CD14-positive monocyte (primary cell): ENCODE measurements at regions not wholly inside any gene's neighbourhood (a gene's known extent, or its start where the extent isn't known, plus 50 kb on each side); places are given as distances from the start of the nearest gene placed in this dataset.

Source experiments
- DNase-seq, 3 donors: peaks; one replicate each; pipeline ENCODE4 v3.0.0-alpha.2; 2011 to 2022
- H2AFZ ChIP-seq: 2 replicates; pipeline ENCODE4 v1.6.0; 2012; ENCODE audit warnings: mild to moderate bottlenecking, low read depth, low read length, inconsistent platforms; ENCODE audit not compliant: insufficient read depth, poor library complexity, severe bottlenecking
- H3K27ac ChIP-seq, 2 donors: 1 replicate in 1 of 2; 2 replicates in 1 of 2; pipeline ENCODE4 v1.5.1; 2012 to 2013; ENCODE audit warnings: low read length in 2 of 2, control low read depth in 1 of 2, inconsistent platforms in 1 of 2, low read depth in 1 of 2, mild to moderate bottlenecking in 1 of 2
- H3K27me3 ChIP-seq, 2 donors: one replicate each; pipeline versions ENCODE4 v1.6.0 to v1.6.1; 2011 to 2013; ENCODE audit warnings: low read length in 2 of 2; ENCODE audit not compliant: control insufficient read depth in 2 of 2, insufficient read depth in 2 of 2
- H3K36me3 ChIP-seq, 2 donors: replicated peaks in 1 of 2; 1 replicate in 1 of 2; 2 replicates in 1 of 2; pipeline versions ENCODE4 v1.5.1 to v1.6.1; 2012 to 2013; ENCODE audit warnings: low read length in 2 of 2, control low read depth in 1 of 2, inconsistent platforms in 1 of 2, mild to moderate bottlenecking in 1 of 2; ENCODE audit not compliant: insufficient read depth in 2 of 2, control insufficient read depth in 1 of 2
- H3K4me1 ChIP-seq, 2 donors: 1 replicate in 1 of 2; 2 replicates in 1 of 2; pipeline versions ENCODE4 v1.5.1 to v1.6.1; 2012 to 2013; ENCODE audit warnings: low read length in 2 of 2, control low read depth in 1 of 2, inconsistent platforms in 1 of 2, mild to moderate bottlenecking in 1 of 2, moderate library complexity in 1 of 2; ENCODE audit not compliant: insufficient read depth in 2 of 2, control insufficient read depth in 1 of 2
- H3K4me2 ChIP-seq: replicated peaks from 2 replicates; pipeline ENCODE3; 2012; ENCODE audit warnings: low read length, moderate library complexity, mild to moderate bottlenecking; ENCODE audit not compliant: poor library complexity, severe bottlenecking; ENCODE audit errors: extremely low read depth
- H3K4me3 ChIP-seq, 3 experiments: fragments of 200-600 bp in 1 of 3; sonication (generic) in 1 of 3; replicated peaks in 1 of 3; 1 replicate in 2 of 3; 2 replicates in 1 of 3; pipeline ENCODE4 v1.5.1; 2011 to 2013; ENCODE audit warnings: low read length in 3 of 3, mild to moderate bottlenecking in 3 of 3, control low read depth in 2 of 3, low read depth in 2 of 3, inconsistent platforms in 1 of 3, moderate library complexity in 1 of 3
- H3K79me2 ChIP-seq: 2 replicates; pipeline ENCODE4 v1.6.0; 2012; ENCODE audit warnings: mild to moderate bottlenecking, control low read depth, inconsistent platforms, low read length, moderate library complexity; ENCODE audit not compliant: insufficient read depth
- H3K9ac ChIP-seq: 2 replicates; pipeline ENCODE4 v1.6.0; 2017; ENCODE audit warnings: low read length, mild to moderate bottlenecking; ENCODE audit not compliant: insufficient read depth, poor library complexity, severe bottlenecking
- H3K9me3 ChIP-seq, 2 donors: replicated peaks in 1 of 2; 1 replicate in 1 of 2; 2 replicates in 1 of 2; pipeline versions ENCODE4 v1.5.1 to v1.6.1; 2012 to 2013; ENCODE audit warnings: low read length in 2 of 2, control low read depth in 1 of 2; ENCODE audit not compliant: control insufficient read depth in 1 of 2, insufficient read depth in 1 of 2
- H4K20me1 ChIP-seq: 2 replicates; pipeline ENCODE4 v1.6.0; 2012; ENCODE audit warnings: mild to moderate bottlenecking, low read length, control low read depth, moderate library complexity; ENCODE audit not compliant: insufficient read depth
- H3K27ac Mint-ChIP-seq, 7 donors: one replicate each; pipeline ENCODE4 v1.8.0; 2020; ENCODE audit warnings: mild to moderate bottlenecking in 7 of 7, mixed read lengths in 7 of 7, moderate library complexity in 6 of 7, inconsistent platforms in 2 of 7
- H3K27me3 Mint-ChIP-seq, 3 donors: one replicate each; pipeline ENCODE4 v1.8.0; 2021 to 2022; ENCODE audit warnings: low read depth in 3 of 3, mild to moderate bottlenecking in 3 of 3, mixed read lengths in 3 of 3, moderate library complexity in 3 of 3, inconsistent platforms in 1 of 3
- H3K36me3 Mint-ChIP-seq, 2 donors: one replicate each; pipeline ENCODE4 v1.8.0; 2020; ENCODE audit warnings: mixed read lengths in 2 of 2, inconsistent platforms in 1 of 2, mild to moderate bottlenecking in 1 of 2
- H3K4me1 Mint-ChIP-seq: one replicate; pipeline ENCODE4 v1.8.0; 2020; ENCODE audit warnings: mild to moderate bottlenecking, mixed read lengths
- H3K4me3 Mint-ChIP-seq, 2 donors: one replicate each; pipeline ENCODE4 v1.8.0; 2020; ENCODE audit warnings: mild to moderate bottlenecking in 2 of 2, mixed read lengths in 2 of 2, moderate library complexity in 1 of 2
- H3K9me3 Mint-ChIP-seq, 7 donors: one replicate each; pipeline ENCODE4 v1.8.0; 2020 to 2022; ENCODE audit warnings: mixed read lengths in 7 of 7, mild to moderate bottlenecking in 6 of 7, moderate library complexity in 6 of 7, inconsistent platforms in 2 of 7
- WGBS: methylation state at CpG from one replicate; pipeline ENCODE4 v1.1.5; 2013; ENCODE audit warnings: missing lambda C conversion rate; ENCODE audit not compliant: insufficient coverage; 5-methylcytosine and 5-hydroxymethylcytosine counted together
- intact Hi-C, 2 donors: fragments of 100-400 bp; cut with micrococcal nuclease; formaldehyde crosslinking; loops; one replicate each; pipeline versions ENCODE4 v1.15.0 to v1.15.1; 2023
- TF ChIP-seq, protein P1 (sequence below): fragments of 200-600 bp; IDR thresholded peaks from one replicate; pipeline ENCODE4 v1.8.0; 2022; ENCODE audit warnings: antibody characterized with exemption, mild to moderate bottlenecking

DNA sequence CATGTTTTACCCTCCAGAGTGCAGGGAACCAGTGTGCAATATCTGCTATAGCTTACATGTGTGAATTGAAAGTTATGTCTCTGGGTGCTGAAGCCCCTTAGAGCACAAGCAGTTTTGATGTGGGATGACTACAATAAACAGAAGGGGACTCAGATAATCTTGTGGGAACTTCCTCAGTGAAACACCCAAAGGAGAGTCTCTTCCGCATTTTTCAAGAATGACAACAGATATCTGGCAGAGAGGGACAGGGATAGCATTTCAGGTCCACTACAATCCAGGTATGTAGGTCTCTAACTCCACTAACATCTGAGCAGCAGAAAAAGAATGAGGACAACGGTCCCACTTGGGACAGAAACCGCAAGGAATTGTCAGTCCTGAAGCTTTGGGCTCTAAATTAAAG lies 67.6 kb upstream of the PDE4B start:
- no peak overlapping the region for H3K4me3 Mint-ChIP-seq
- intact Hi-C loops: no loop called here
- Histone ChIP-seq H3K27ac (no peak overlapping the region), H3K79me2 (no peaks in the 10 kb centered on the region), H3K4me3 (no peak overlapping the region), H2AFZ (no peak overlapping the region), H3K4me2 (no peak overlapping the region), H3K9me3 (no peaks in the 10 kb centered on the region), H4K20me1 (no peaks in the 10 kb centered on the region), H3K36me3 (no peaks in the 10 kb centered on the region), H3K9ac (no peak overlapping the region), H3K4me1 (no peaks in the 10 kb centered on the region), H3K27me3 (no peaks in the 10 kb centered on the region)
- no peaks in the 10 kb centered on the region for H3K36me3 Mint-ChIP-seq
- H3K9me3 Mint-ChIP-seq: peaks cover 0 to 3% (median 0%) of the 10 kb centered on the region in 7 donors
- H3K4me1 Mint-ChIP-seq: no peaks in the 10 kb centered on the region
- TF ChIP-seq, protein P1, sequence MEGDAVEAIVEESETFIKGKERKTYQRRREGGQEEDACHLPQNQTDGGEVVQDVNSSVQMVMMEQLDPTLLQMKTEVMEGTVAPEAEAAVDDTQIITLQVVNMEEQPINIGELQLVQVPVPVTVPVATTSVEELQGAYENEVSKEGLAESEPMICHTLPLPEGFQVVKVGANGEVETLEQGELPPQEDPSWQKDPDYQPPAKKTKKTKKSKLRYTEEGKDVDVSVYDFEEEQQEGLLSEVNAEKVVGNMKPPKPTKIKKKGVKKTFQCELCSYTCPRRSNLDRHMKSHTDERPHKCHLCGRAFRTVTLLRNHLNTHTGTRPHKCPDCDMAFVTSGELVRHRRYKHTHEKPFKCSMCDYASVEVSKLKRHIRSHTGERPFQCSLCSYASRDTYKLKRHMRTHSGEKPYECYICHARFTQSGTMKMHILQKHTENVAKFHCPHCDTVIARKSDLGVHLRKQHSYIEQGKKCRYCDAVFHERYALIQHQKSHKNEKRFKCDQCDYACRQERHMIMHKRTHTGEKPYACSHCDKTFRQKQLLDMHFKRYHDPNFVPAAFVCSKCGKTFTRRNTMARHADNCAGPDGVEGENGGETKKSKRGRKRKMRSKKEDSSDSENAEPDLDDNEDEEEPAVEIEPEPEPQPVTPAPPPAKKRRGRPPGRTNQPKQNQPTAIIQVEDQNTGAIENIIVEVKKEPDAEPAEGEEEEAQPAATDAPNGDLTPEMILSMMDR: no peak
- H3K27me3 Mint-ChIP-seq: peaks cover 0 to 2% (median 0%) of the 10 kb centered on the region in 3 donors
- no peak for DNase-seq
- WGBS: 80% methylated on average over 3 of the region's 3 CpGs
- H3K27ac Mint-ChIP-seq: no peak overlapping the region

DNA sequence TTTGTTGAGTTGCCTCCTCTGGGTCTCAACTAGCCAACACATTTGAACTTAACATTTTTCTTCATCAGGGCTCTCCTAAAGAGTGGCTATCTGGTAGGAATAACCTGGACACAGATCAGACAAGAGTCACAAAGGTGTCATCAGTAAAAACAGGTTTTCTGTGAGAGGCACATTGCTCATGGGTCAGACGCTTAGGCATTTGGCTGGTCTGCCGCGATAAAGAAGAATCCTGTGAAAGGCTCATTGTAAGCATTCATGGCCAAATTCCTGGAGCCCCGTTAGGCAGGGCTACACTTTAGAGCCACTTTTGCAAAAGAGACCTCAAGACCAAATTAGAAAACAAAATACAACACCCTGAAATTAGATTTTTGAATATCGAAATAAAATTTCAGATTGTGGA lies 64.2 kb upstream of the PDE4B start:
- Histone ChIP-seq H3K27ac (no peak overlapping the region), H3K4me2 (no peak overlapping the region), H3K9ac (no peak overlapping the region), H3K4me3 (no peak overlapping the region), H3K27me3 (no peaks in the 10 kb centered on the region), H4K20me1 (no peaks in the 10 kb centered on the region), H3K79me2 (no peaks in the 10 kb centered on the region), H3K4me1 (no peaks in the 10 kb centered on the region), H2AFZ (no peak overlapping the region), H3K9me3 (no peaks in the 10 kb centered on the region), H3K36me3 (no peaks in the 10 kb centered on the region)
- DNase-seq: no peak
- Mint-ChIP-seq H3K27ac (no peak overlapping the region), H3K27me3 (no peaks in the 10 kb centered on the region), H3K36me3 (no peaks in the 10 kb centered on the region), H3K9me3 (peaks cover 0 to 4% (median 0%) of the 10 kb centered on the region in 7 donors), H3K4me1 (no peaks in the 10 kb centered on the region), H3K4me3 (no peak overlapping the region)
- TF ChIP-seq, protein P1: no peak
- WGBS: 98% methylated on average over 3 of the region's 5 CpGs
- intact Hi-C loops: no loop called here
